GM20000 (cell line): ENCODE measurements at regions not wholly inside any gene's neighbourhood (a gene's known extent, or its start where the extent isn't known, plus 50 kb on each side); places are given as distances from the start of the nearest gene placed in this dataset.
"Not testable (repeated sequence)": the region's sequence is repeated elsewhere in the genome, so short reads cannot be mapped to it uniquely, and the experiment has no call there.

ENCODE experiments used
- DNase-seq: peaks from one replicate; pipeline ENCODE4 v3.0.0; 2012; ENCODE audit warnings: low spot score
- TF ChIP-seq, protein P1 (sequence below): IDR thresholded peaks from 2 replicates; pipeline ENCODE4 v1.5.1; 2012; ENCODE audit warnings: mild to moderate bottlenecking, control low read depth; ENCODE audit errors: extremely low read depth, missing control alignments

- TF ChIP-seq, protein P1, sequence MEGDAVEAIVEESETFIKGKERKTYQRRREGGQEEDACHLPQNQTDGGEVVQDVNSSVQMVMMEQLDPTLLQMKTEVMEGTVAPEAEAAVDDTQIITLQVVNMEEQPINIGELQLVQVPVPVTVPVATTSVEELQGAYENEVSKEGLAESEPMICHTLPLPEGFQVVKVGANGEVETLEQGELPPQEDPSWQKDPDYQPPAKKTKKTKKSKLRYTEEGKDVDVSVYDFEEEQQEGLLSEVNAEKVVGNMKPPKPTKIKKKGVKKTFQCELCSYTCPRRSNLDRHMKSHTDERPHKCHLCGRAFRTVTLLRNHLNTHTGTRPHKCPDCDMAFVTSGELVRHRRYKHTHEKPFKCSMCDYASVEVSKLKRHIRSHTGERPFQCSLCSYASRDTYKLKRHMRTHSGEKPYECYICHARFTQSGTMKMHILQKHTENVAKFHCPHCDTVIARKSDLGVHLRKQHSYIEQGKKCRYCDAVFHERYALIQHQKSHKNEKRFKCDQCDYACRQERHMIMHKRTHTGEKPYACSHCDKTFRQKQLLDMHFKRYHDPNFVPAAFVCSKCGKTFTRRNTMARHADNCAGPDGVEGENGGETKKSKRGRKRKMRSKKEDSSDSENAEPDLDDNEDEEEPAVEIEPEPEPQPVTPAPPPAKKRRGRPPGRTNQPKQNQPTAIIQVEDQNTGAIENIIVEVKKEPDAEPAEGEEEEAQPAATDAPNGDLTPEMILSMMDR = no peak
- DNase-seq = no peak
Measured at GRCh38 chr4:115470763-115471162, 357.3 kb upstream of the NDST4 start.

GRCh38 chr4:115459301-115459700 lies 345.9 kb upstream of the NDST4 start:
- not testable (repeated sequence) for DNase-seq

GRCh38 chr4:115456231-115456630 lies 342.8 kb upstream of the NDST4 start:
- no peak for DNase-seq
- TF ChIP-seq, protein P1 = no peak

DNA sequence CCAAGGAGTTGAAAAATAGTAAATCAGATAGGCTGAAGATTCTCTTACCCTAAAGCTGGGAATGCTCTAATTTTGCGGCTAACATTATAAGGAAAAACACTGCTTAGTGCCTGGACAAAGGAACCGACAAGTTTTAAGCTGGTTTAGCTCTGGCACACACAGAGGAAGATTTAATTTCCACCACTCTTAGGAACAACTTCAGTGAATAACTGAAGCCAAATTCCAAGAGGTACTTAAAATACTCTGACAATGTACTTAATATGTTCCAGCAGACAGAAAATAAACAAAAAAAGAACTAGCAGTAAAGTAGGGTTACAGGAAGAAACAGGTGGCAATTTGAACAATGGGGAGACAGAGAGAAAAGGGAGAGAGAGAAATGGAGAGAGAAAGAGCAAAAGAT lies 340.8 kb upstream of the NDST4 start:
- TF ChIP-seq, protein P1 = no peak

GRCh38 chr4:115453416-115453815 lies 340.0 kb upstream of the NDST4 start:
- TF ChIP-seq, protein P1 = no peak
- no peak for DNase-seq

More for the DNA sequence above, 340.8 kb upstream of the NDST4 start:
- no peak for DNase-seq

DNA sequence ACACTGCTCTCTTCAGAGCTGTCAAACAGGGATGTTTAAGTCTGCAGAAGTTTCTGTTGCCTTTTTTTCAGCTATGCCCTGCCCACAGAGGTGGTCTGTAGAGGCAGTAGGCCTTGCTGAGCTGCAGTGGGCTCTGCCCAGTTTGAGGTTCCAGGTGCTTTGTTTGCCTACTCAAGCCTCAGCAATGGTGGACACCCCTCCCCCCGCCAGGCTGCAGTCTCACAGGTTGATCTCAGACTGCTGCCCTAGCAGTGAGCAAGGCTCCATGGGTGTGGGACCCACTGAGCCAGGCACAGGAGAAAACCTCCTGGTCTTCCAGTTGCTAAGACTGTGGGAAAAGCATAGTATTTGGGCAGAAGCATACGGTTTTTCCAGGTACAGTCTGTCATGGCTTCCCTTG lies 338.8 kb upstream of the NDST4 start:
- DNase-seq = not testable (repeated sequence)

GRCh38 chr4:115437739-115438138 lies 324.3 kb upstream of the NDST4 start:
- TF ChIP-seq, protein P1 = no peak
- no peak for DNase-seq

- no peak for DNase-seq
- TF ChIP-seq, protein P1 = no peak
Measured at GRCh38 chr4:115433491-115433890, 320.1 kb upstream of the NDST4 start.

GRCh38 chr4:115430024-115430423 lies 316.6 kb upstream of the NDST4 start:
- TF ChIP-seq, protein P1 = no peak
- DNase-seq = no peak
